Glomerular endothelial cell (primary cell): ENCODE measurements at regions not wholly inside any gene's neighbourhood (a gene's known extent, or its start where the extent isn't known, plus 50 kb on each side); places are given as distances from the start of the nearest gene placed in this dataset.

Experiments used
- DNase-seq: peaks from one replicate; pipeline ENCODE4 v3.0.0-alpha.2; 2011; ENCODE audit warnings: low read depth, low spot score; ENCODE audit errors: extremely low read depth

GRCh38 chr3:161794551-161794950 lies 297.9 kb downstream of the OTOL1 start:
- DNase-seq = no peak

GRCh38 chr3:161796312-161796711 lies 299.7 kb downstream of the OTOL1 start:
- DNase-seq = no peak

GRCh38 chr3:161796780-161797179 lies 300.2 kb downstream of the OTOL1 start:
- DNase-seq = no peak

DNA sequence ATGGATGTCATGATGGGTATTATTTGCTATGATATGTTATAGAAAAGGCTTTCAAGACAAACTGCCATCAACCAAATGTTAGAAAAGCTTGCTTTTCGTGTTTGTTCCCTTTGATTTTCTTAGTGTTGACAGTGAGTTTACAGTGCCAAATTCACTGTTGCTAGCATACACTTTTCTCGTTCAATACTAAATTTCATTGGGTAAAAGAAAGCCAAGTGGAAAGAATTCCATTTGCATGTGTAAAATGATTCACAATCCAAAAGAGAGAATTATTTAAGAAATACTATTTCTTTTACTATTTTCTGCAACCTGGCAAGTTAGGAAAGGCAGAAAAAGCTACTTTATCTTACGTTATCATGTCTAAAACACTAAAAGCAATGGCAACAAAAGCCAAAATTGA lies 301.4 kb downstream of the OTOL1 start:
- no peak for DNase-seq

- no peak for DNase-seq
These were observed 304.5 kb downstream of the OTOL1 start for GRCh38 chr3:161800985-161801559.

DNA sequence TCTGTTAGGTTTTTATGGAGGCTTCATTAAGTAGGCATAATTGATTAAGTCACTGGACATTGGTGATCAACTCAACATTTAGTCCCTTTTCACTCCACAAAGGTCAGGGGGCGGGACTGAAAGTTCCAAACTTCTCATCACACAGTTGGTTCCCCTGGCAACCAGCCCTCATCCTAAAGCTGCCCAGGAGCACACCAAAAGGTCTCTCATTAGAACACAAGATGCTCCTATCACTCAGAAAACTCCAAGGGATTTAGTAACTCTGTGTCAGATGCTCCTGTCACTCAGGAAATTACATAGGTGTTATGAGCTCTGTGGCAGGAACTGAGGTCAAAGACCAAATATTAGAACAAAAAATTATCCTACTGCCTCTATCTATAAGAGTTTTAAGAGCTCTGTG lies 321.5 kb downstream of the OTOL1 start:
- DNase-seq = no peak

DNA sequence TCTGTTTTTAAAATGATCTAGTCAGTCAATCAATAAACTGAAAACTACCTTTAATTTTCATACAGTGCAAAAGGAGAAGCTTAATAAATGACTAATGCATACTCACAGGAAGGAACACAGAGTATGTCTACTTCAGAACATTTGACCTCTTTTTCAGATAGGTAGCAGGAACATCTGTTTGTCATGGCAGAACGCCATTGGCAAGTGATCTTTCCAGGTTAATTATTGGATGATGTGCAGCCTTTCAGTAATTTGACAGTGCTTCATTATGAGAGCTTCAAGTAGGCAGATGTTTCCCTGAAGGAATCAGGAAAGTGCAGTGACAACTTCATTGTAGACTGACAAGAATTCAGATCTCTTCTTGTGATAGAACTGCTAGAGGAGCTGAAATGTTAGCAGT lies 325.0 kb downstream of the OTOL1 start:
- no peak for DNase-seq

GRCh38 chr3:161822291-161822690 lies 325.7 kb downstream of the OTOL1 start:
- DNase-seq = no peak

DNA sequence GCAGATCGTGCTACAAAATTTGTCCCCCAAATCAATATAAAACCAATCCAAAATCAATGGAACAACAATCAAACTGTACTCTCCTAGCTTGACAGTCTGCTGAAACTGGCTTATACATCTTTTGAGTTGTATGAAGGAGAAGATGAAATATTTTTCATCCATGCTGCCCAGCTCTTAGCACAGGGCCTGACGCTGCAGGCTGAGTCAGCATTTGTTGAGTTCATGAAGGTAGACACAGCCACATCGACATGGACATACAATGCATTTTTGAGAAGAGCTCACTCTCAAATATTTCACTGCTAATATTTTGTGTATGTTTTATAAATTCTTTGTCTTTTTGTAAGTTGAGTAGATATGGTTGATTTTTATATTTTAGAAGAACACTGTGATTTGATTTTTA lies 327.3 kb downstream of the OTOL1 start:
- no peak for DNase-seq

DNA sequence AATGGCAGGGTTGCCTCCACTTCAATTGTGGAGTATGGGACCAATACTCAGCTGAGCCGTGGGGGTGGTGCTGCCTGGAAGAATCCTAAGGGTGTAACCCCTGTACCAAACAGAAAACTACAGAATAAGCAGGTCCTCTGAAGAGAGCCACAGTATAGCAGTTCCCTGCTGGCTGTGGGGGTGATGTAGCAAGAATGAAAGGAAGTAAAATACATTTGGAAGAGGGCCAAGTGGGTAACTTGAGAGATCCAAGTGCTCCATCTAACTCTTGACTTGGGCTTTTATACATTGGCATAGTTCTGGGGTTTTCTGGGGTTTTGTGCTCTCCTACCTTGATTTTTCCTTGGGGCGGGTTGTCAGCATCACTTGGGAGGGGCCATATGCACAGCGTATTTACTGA lies 341.4 kb downstream of the OTOL1 start:
- DNase-seq = no peak

- DNase-seq = no peak
These were observed 351.8 kb downstream of the OTOL1 start for GRCh38 chr3:161848376-161848775.

DNA sequence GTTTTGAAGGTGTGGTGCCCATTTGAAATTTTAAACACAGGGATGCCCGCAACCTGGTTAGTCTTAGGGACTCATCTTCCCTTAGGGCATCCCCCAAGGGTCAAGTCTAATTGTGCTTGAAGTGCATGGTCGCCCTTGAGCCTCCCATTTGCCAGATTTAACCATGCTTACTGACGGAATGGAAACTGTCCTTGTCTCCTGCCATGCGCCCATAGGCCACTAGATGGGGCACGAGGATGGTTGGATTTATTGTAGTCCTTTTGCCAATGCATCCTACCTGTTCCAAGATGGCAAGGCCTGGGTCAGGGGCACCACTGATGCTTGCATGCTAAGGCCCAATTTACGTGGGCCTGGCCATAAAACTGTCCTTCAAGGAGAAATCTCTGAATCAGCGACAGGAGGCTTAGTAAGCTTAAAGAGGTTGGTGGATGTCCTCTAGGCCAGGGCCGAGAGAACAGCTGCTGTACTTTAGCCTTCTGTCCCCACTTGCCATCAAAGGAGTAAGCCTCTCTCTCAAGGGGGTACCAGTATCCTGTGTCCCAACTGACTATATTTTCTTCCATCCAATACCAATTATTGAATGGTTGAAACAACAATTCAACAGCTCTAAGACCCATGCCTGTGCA lies 355.4 kb downstream of the OTOL1 start:
- DNase-seq = peak; percentile 39

DNA sequence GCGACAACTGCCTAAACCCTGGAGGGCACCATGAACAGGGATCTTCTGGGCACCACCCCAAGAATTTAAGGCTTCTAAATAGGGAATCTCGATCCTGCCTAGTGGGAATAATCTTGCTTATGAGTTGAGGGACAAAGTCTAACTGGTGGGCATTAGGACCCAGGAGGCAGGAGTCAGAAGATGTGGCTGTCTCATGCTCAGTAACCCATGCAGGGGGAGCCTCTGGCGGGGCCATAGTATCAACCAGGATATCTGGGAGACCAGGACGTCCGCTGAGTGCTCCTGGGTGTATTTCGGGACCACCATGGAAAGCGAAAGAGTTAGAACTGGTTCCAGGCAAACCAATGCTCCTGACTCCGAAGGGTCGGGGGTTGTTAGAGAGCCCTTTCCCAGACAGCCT lies 356.1 kb downstream of the OTOL1 start:
- no peak for DNase-seq

DNA sequence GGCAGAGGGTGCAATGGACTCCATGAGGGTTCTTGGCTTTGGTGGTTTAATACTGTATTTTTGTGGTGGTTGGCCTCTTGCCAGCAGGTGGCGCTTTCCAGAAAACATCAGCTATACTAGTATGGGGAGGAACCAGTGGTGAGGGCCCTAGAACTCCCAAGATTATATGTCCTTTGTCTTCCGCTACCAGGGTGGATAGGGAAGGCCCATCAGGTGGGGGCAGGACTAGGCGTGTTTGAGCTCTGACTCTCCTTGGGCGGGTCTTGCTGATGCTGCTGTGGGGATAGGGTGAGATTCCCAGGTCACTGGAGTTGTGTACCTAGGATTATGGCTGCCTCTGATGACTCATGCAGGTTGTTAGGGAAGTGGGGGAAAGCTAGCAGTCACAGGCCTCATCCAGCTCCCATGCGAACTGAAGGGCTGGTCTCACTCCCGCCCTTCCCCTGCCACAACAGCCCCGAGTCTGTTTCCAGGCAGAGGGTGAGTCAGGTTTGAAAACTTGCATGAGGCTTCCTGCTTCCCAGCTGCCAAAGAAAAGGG lies 357.7 kb downstream of the OTOL1 start:
- peak; percentile 85 for DNase-seq

DNA sequence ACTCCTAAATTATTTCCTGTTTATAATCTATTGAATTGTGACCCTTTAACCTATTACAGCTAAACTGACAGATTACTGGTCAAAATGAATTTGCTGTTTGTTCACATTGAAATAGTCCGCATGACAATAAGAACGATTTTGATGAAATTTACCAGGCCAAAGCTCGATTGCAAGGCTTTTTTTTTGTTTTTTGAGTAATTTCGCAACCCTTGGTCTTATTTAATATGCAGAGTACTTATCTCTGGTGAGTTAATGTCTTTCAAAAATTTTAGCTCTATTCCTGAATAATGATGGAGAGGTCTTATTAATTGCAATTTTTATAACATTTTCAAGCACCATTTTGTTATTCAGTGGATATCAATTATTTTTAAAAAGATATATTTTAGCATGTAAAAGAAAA lies 362.4 kb downstream of the OTOL1 start:
- no peak for DNase-seq

DNA sequence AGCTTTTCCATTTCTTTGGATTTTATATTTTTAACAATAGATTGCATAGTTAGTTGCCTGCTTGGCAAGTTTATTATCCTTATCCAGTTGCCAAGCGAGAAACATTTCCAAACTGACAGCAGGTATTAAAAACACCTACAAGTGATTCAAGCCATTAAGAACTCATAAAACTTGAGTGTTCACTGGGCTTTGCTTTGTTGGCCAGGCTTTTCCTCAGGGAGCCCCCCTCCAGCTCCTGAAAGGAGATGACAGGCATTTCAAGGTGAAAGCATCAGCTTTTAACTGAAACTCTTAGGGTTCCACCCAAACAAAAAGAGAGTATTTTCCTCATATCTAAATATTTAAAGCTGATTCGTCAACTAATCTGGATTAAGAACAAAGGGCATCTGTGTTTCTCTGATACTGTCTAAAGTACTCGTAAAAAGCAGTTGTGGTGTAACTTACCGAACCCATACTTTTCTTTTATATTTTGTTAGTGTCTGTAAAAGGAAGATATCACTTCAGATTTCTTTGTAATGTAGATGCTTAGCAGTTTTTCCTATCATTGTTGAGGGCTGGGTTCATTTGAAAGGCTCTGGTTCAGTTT lies 363.4 kb downstream of the OTOL1 start:
- no peak for DNase-seq

GRCh38 chr3:161863775-161864174 lies 367.2 kb downstream of the OTOL1 start:
- DNase-seq = no peak

DNA sequence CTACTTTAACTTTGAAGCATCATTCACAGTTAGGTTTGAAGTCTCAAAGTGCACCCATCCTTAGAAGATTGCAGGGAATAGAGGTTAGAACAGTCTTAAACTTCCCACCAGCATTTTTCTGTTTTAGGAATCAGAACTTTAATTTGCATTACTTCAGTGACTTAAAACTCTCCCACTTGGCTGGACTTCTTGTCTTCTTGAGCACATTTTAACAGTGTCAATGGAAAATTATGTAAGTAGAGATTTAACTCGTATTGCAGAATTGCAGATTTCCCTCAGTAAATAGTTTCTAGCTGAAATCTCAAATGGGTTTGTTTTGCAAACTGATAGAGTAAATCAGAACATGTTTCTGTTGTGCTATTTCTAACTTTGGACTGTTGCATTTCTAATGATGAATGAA lies 369.6 kb downstream of the OTOL1 start:
- DNase-seq = no peak

DNA sequence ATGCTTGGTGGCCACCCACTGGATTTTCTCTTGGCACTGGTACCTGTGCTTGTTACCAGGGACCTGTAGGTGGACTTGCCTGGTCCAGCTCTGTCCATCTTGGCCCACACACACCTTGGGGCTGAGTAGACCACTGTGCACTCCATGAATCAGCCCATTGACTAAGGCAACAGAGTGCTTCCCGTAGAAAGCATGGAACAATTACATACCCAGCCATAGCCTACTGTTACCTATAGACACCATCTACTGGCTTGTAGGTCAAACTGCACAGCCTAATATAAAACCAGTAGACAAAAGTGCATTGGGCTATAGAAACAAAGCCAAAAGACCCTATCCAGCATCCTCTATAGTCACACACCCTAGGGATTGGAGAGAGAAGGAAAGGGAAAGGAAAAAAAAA lies 378.9 kb downstream of the OTOL1 start:
- no peak for DNase-seq

DNA sequence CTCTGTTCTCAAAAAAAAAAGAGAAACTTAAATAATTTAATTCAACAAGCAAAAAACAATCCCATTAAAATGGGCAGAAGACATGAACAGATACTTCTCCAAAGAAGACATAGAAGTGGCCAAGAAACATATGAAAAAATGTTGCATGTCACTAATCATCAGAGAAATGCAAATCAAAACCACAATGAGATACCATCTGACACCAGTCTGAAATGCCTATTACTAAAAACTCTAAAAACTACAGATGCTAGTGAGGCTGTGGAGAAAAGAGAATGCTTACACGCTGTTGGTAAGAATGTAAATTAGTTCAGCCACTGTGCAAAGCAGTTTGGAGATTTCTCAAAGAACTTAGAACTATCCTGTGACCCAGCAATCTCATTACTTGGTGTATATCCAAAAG lies 382.9 kb downstream of the OTOL1 start:
- no peak for DNase-seq

- no peak for DNase-seq
These were observed 388.2 kb downstream of the OTOL1 start for GRCh38 chr3:161884830-161885229.

- DNase-seq = peak; percentile 90
These were observed 393.6 kb downstream of the OTOL1 start for GRCh38 chr3:161890147-161890625.
